ENCODE measurements at regions not wholly inside any gene's neighbourhood (a gene's known extent, or its start where the extent isn't known, plus 50 kb on each side); places are given as distances from the start of the nearest gene placed in this dataset.

DNA sequence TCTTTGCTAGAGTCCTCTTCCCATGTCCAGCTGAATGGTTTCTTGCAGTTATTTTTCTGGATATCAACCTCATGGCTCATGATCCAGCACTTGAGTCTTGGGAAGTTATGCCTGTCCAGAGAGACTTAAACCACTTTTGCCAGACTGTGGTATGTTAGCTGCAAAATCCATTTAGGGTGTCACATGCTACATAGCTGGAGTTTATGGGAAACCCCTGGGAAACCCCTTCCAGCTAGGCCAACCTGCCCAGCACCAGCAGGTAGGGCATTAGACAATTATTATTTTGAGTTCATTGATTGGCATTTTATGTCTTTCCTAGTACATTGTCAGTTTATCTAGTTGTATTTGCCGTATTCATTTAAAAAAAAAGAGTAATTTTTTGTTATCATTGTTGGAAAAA is 797.8 kb downstream of the EFNB2 start:
- TF ChIP-seq, protein P1, sequence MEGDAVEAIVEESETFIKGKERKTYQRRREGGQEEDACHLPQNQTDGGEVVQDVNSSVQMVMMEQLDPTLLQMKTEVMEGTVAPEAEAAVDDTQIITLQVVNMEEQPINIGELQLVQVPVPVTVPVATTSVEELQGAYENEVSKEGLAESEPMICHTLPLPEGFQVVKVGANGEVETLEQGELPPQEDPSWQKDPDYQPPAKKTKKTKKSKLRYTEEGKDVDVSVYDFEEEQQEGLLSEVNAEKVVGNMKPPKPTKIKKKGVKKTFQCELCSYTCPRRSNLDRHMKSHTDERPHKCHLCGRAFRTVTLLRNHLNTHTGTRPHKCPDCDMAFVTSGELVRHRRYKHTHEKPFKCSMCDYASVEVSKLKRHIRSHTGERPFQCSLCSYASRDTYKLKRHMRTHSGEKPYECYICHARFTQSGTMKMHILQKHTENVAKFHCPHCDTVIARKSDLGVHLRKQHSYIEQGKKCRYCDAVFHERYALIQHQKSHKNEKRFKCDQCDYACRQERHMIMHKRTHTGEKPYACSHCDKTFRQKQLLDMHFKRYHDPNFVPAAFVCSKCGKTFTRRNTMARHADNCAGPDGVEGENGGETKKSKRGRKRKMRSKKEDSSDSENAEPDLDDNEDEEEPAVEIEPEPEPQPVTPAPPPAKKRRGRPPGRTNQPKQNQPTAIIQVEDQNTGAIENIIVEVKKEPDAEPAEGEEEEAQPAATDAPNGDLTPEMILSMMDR (IDR thresholded peaks at IDR 0.05), result no peak
- no peak for TF ChIP-seq POLR2A (IDR thresholded peaks at IDR 0.05)
